Neuronal stem cell (in vitro differentiated cells): ENCODE measurements at regions not wholly inside any gene's neighbourhood (a gene's known extent, or its start where the extent isn't known, plus 50 kb on each side); places are given as distances from the start of the nearest gene placed in this dataset.

Experiments used
- DNase-seq: peaks from one replicate; pipeline ENCODE4 v3.0.0-alpha.2; 2013; ENCODE audit warnings: low spot score
- H2AFZ ChIP-seq: one replicate; pipeline ENCODE4 v1.6.1; 2013; ENCODE audit warnings: mild to moderate bottlenecking, low read length, inconsistent platforms
- H2AK5ac ChIP-seq: 2 replicates; pipeline ENCODE4 v1.6.1; 2013; ENCODE audit warnings: low read depth, mild to moderate bottlenecking, inconsistent platforms, low read length, moderate library complexity, mixed read lengths
- H2BK120ac ChIP-seq: 2 replicates; pipeline ENCODE4 v1.6.1; 2013; ENCODE audit warnings: low read depth, mild to moderate bottlenecking, inconsistent platforms, low read length, moderate library complexity, mixed read lengths
- H2BK12ac ChIP-seq: one replicate; pipeline ENCODE4 v1.6.1; 2013; ENCODE audit warnings: low read length, inconsistent platforms
- H2BK15ac ChIP-seq: 2 replicates; pipeline ENCODE4 v1.6.1; 2013; ENCODE audit warnings: mild to moderate bottlenecking, low read length, inconsistent platforms, mixed read lengths
- H2BK5ac ChIP-seq: one replicate; pipeline ENCODE4 v1.6.1; 2013; ENCODE audit warnings: inconsistent platforms, mild to moderate bottlenecking, low read length, moderate library complexity
- H3K14ac ChIP-seq: one replicate; pipeline ENCODE4 v1.6.1; 2013; ENCODE audit warnings: low read length, inconsistent platforms
- H3K18ac ChIP-seq: 2 replicates; pipeline ENCODE4 v1.6.1; 2013; ENCODE audit warnings: low read length, inconsistent platforms
- H3K23ac ChIP-seq: 2 replicates; pipeline ENCODE4 v1.6.1; 2013; ENCODE audit warnings: low read depth, mild to moderate bottlenecking, mixed read lengths, low read length, inconsistent platforms; ENCODE audit not compliant: poor library complexity
- H3K27ac ChIP-seq: replicated peaks from 3 replicates; pipeline ENCODE4 v1.5.1; 2013; ENCODE audit warnings: low read length, inconsistent platforms
- H3K27me3 ChIP-seq, 3 experiments: 2 replicates each; pipeline ENCODE4 v1.6.1; 2013; ENCODE audit warnings: low read length in 3 of 3, mild to moderate bottlenecking in 2 of 3, inconsistent platforms in 1 of 3, low read depth in 1 of 3, mixed read lengths in 1 of 3, moderate library complexity in 1 of 3; ENCODE audit not compliant: control insufficient read depth in 3 of 3, insufficient read depth in 3 of 3
- H3K36me3 ChIP-seq, 2 donors: replicated peaks in 1 of 2; 2 replicates each; pipeline ENCODE4 v1.6.1; 2013; ENCODE audit warnings: low read length in 2 of 2; ENCODE audit not compliant: control insufficient read depth in 2 of 2, insufficient read depth in 2 of 2
- H3K4ac ChIP-seq: 2 replicates; pipeline ENCODE4 v1.6.1; 2013; ENCODE audit warnings: inconsistent platforms, mild to moderate bottlenecking, low read length, moderate library complexity
- H3K4me1 ChIP-seq, 2 donors: 1 replicate in 1 of 2; 2 replicates in 1 of 2; pipeline ENCODE4 v1.6.1; 2013; ENCODE audit warnings: low read length in 2 of 2, low read depth in 1 of 2; ENCODE audit not compliant: control insufficient read depth in 2 of 2, insufficient read depth in 1 of 2
- H3K4me2 ChIP-seq: one replicate; pipeline ENCODE4 v1.6.1; 2013; ENCODE audit warnings: mild to moderate bottlenecking, low read length, inconsistent platforms; ENCODE audit not compliant: insufficient read depth, poor library complexity, severe bottlenecking
- H3K4me3 ChIP-seq, 2 donors: 2 replicates each; pipeline ENCODE4 v1.5.1; 2013; ENCODE audit warnings: low read length in 2 of 2, mild to moderate bottlenecking in 2 of 2, inconsistent platforms in 1 of 2, moderate library complexity in 1 of 2
- H3K79me1 ChIP-seq: one replicate; pipeline ENCODE4 v1.6.1; 2013; ENCODE audit warnings: low read depth, mild to moderate bottlenecking, inconsistent platforms, low read length, moderate library complexity
- H3K9ac ChIP-seq: one replicate; pipeline ENCODE4 v1.6.1; 2013; ENCODE audit warnings: mild to moderate bottlenecking, low read depth, low read length, inconsistent platforms; ENCODE audit not compliant: poor library complexity
- H3K9me3 ChIP-seq, 2 donors: replicated peaks in 1 of 2; 2 replicates each; pipeline versions ENCODE3 to v1.6.1; 2013; ENCODE audit warnings: low read length in 2 of 2, mild to moderate bottlenecking in 2 of 2, inconsistent platforms in 1 of 2, low read depth in 1 of 2, mixed read lengths in 1 of 2, moderate library complexity in 1 of 2; ENCODE audit not compliant: control insufficient read depth in 2 of 2, insufficient read depth in 1 of 2
- H4K8ac ChIP-seq: one replicate; pipeline ENCODE4 v1.6.1; 2013; ENCODE audit warnings: low read depth, mild to moderate bottlenecking, inconsistent platforms, low read length, moderate library complexity
- H4K91ac ChIP-seq: one replicate; pipeline ENCODE4 v1.6.1; 2013; ENCODE audit warnings: low read length, low read depth, mild to moderate bottlenecking, inconsistent platforms; ENCODE audit not compliant: poor library complexity
- WGBS, 2 donors: extraction: QIAGEN DNeasy Blood & Tissue Kit; methylation state at CpG; one replicate each; pipeline ENCODE4 v1.1.7; 2013; ENCODE audit warnings: missing lambda C conversion rate in 2 of 2, mixed read lengths in 1 of 2; ENCODE audit not compliant: insufficient read length in 2 of 2, insufficient replicate concordance in 1 of 2; ENCODE audit errors: extremely low coverage in 2 of 2; 5-methylcytosine and 5-hydroxymethylcytosine counted together

DNA sequence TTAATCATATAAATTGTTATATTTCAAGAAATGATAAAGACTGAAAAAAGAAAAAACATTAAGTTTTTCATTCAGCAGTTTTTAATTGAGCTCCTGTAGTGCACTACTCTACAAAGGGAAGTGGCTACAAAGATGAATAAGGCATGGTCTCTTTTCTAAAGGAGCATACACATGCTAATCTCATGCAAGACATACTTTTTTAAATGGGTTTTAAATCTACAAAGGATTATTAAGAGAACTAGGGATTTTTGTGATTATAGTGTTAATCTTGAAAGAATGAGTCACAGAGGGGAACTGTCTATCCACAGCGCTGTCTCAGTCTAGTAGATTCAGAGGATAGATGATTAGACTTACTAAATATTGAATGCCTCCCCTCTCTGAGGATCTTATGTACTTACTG is 1722.2 kb downstream of the RPA4 start:
- Histone ChIP-seq H2BK15ac (no peak overlapping the region), H3K14ac (no peak overlapping the region), H3K4ac (no peak overlapping the region), H3K9me3 (no peaks in the 10 kb centered on the region), H3K27me3 (no peaks in the 10 kb centered on the region), H3K23ac (no peak overlapping the region), H2BK120ac (no peak overlapping the region), H2BK5ac (no peak overlapping the region), H3K27ac (no peak overlapping the region), H4K8ac (no peak overlapping the region), H3K4me2 (no peak overlapping the region), H3K79me1 (no peaks in the 10 kb centered on the region), H2AFZ (no peak overlapping the region), H3K4me1 (peaks cover 0 to 1% of the 10 kb centered on the region in 2 donors), H3K4me3 (no peak overlapping the region), H3K36me3 (no peaks in the 10 kb centered on the region), H4K91ac (no peak overlapping the region), H2AK5ac (no peak overlapping the region), H3K18ac (no peak overlapping the region), H2BK12ac (no peak overlapping the region), H3K9ac (no peak overlapping the region)
- DNase-seq = no peak
- no CpG with 5 or more reads among the region's 1 CpG for WGBS, 2 donors

DNA sequence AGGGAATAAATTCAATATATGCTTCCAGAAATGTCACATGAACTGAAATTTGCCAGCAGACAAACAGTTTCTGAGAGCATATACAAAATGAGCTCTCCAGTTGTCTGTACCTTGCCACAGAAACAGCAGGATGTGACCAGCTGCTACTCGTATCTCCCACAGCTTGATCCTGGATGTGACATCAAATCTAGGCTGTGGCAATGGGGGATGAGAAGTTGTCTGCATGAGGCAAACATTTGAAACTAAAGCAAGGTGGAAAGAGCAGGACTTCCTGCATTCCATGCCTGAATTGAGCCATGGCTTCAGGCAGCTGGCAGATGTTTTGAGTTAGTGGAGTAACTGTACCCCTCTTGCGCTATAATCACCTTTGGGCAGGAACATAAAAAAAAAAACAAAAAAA is 1724.0 kb downstream of the RPA4 start:
- Histone ChIP-seq H3K4me2 (no peak overlapping the region), H2BK120ac (no peak overlapping the region), H2BK15ac (no peak overlapping the region), H4K8ac (no peak overlapping the region), H3K4me3 (no peak overlapping the region), H2AFZ (no peak overlapping the region), H3K27me3 (no peaks in the 10 kb centered on the region), H3K4me1 (peaks cover 0 to 1% of the 10 kb centered on the region in 2 donors), H2AK5ac (no peak overlapping the region), H3K18ac (no peak overlapping the region), H3K9me3 (no peaks in the 10 kb centered on the region), H3K23ac (no peak overlapping the region), H3K14ac (no peak overlapping the region), H3K79me1 (no peaks in the 10 kb centered on the region), H3K36me3 (no peaks in the 10 kb centered on the region), H3K4ac (no peak overlapping the region), H2BK12ac (no peak overlapping the region), H2BK5ac (no peak overlapping the region), H4K91ac (no peak overlapping the region), H3K9ac (no peak overlapping the region), H3K27ac (no peak overlapping the region)
- WGBS, 2 donors = no CpG with 5 or more reads among the region's 2 CpGs
- DNase-seq = no peak

DNA sequence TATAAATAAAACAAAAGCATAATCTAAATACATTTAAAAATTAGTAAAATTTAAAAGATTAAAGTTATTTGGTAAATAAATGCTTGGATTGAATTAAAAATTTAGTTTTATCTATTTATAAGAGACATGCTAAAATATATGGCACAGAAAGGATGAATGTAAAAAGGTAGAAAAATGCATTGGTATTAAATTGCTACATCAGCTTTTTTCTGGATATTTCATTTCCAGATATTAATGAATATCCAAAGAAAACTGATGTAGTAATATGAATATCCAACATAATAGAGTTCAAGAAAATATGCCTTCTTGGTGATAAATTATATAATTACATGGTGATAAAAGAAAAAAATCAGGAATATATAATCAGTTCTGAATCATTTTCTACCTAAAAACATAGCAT is 1743.9 kb downstream of the RPA4 start:
- H3K4me2 ChIP-seq = no peak overlapping the region
- H3K23ac ChIP-seq = no peak overlapping the region
- no peak overlapping the region for H3K4ac ChIP-seq
- no peak overlapping the region for H3K9ac ChIP-seq
- no peak overlapping the region for H2BK12ac ChIP-seq
- no peak overlapping the region for H2BK15ac ChIP-seq
- no peak overlapping the region for H4K91ac ChIP-seq
- H2BK5ac ChIP-seq = no peak overlapping the region
- H2AFZ ChIP-seq = no peak overlapping the region
- no peak overlapping the region for H2AK5ac ChIP-seq
- H3K27me3 ChIP-seq = no peaks in the 10 kb centered on the region
- peaks cover 0 to 3% of the 10 kb centered on the region in 2 donors for H3K9me3 ChIP-seq
- H3K4me1 ChIP-seq = no peaks in the 10 kb centered on the region
- H3K4me3 ChIP-seq = no peak overlapping the region
- no peaks in the 10 kb centered on the region for H3K36me3 ChIP-seq
- no peak overlapping the region for H4K8ac ChIP-seq
- no peak overlapping the region for H3K27ac ChIP-seq
- no peak overlapping the region for H2BK120ac ChIP-seq
- DNase-seq = no peak
- no peak overlapping the region for H3K14ac ChIP-seq
- no peak overlapping the region for H3K18ac ChIP-seq
- H3K79me1 ChIP-seq = no peaks in the 10 kb centered on the region

DNA sequence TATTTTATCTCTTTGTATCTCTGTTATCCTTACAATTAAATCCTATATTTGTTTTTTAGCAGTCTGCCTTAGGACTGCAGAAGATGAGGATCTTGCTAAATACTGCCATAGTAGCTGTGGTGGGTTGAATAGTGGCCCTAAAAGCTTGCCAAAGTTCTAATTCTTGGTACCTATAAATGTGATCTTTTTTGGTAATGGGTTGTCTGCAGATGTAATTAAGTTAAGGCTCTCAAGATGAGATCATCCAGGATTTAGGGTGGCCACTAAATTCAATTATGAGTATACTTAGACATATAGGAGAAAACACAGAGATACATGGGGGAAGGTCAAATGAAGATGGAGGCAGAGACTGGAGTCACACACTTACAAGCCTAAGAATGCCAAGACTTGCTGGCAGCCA is 1753.7 kb downstream of the RPA4 start:
- no peak overlapping the region for H2BK12ac ChIP-seq
- no peak overlapping the region for H3K4me2 ChIP-seq
- no peak overlapping the region for H3K14ac ChIP-seq
- no peaks in the 10 kb centered on the region for H3K36me3 ChIP-seq
- no peak overlapping the region for H2BK15ac ChIP-seq
- no peak for DNase-seq
- H3K27ac ChIP-seq = no peak overlapping the region
- H4K8ac ChIP-seq = no peak overlapping the region
- H2AFZ ChIP-seq = no peak overlapping the region
- no peak overlapping the region for H3K4me3 ChIP-seq
- H2BK120ac ChIP-seq = no peak overlapping the region
- H3K4ac ChIP-seq = no peak overlapping the region
- peaks cover 3 to 5% of the 10 kb centered on the region in 2 donors for H3K9me3 ChIP-seq
- H3K27me3 ChIP-seq = no peaks in the 10 kb centered on the region
- no peak overlapping the region for H3K18ac ChIP-seq
- no peak overlapping the region for H3K23ac ChIP-seq
- no peaks in the 10 kb centered on the region for H3K4me1 ChIP-seq
- no peak overlapping the region for H2BK5ac ChIP-seq
- no peaks in the 10 kb centered on the region for H3K79me1 ChIP-seq
- H2AK5ac ChIP-seq = no peak overlapping the region
- H4K91ac ChIP-seq = no peak overlapping the region
- H3K9ac ChIP-seq = no peak overlapping the region
